ENCODE measurements at regions not wholly inside any gene's neighbourhood (a gene's known extent, or its start where the extent isn't known, plus 50 kb on each side); places are given as distances from the start of the nearest gene placed in this dataset.

- peak; percentile 93 for DNase-seq (ENCODE audit: low read depth)
Measured at GRCh38 chr1:185500001-185500626, 183.1 kb upstream of the IVNS1ABP start.

GRCh38 chr1:185498207-185498606 lies 181.2 kb upstream of the IVNS1ABP start:
- no peak for DNase-seq (ENCODE audit: low read depth)

- DNase-seq (ENCODE audit: low read depth), result no peak
Measured at GRCh38 chr1:185497177-185497576, 180.1 kb upstream of the IVNS1ABP start.

GRCh38 chr1:185495898-185496297 lies 178.9 kb upstream of the IVNS1ABP start:
- DNase-seq (ENCODE audit: low read depth), result no peak

GRCh38 chr1:185495007-185495406 lies 178.0 kb upstream of the IVNS1ABP start:
- no peak for DNase-seq (ENCODE audit: low read depth)

- DNase-seq (ENCODE audit: low read depth), result no peak
Measured at GRCh38 chr1:185492089-185492825, 175.2 kb upstream of the IVNS1ABP start.

- no peak for DNase-seq (ENCODE audit: low read depth)
Measured at GRCh38 chr1:185491604-185492003, 174.6 kb upstream of the IVNS1ABP start.

GRCh38 chr1:185490924-185491323 lies 173.9 kb upstream of the IVNS1ABP start:
- DNase-seq (ENCODE audit: low read depth), result no peak

GRCh38 chr1:185489406-185489805 lies 172.4 kb upstream of the IVNS1ABP start:
- DNase-seq (ENCODE audit: low read depth), result no peak

GRCh38 chr1:185488808-185489207 lies 171.8 kb upstream of the IVNS1ABP start:
- DNase-seq (ENCODE audit: low read depth), result no peak

GRCh38 chr1:185487936-185488335 lies 170.9 kb upstream of the IVNS1ABP start:
- no peak for DNase-seq (ENCODE audit: low read depth)

GRCh38 chr1:185487026-185487425 lies 170.0 kb upstream of the IVNS1ABP start:
- DNase-seq (ENCODE audit: low read depth), result no peak

- no peak for DNase-seq (ENCODE audit: low read depth)
Measured at GRCh38 chr1:185486346-185486745, 169.3 kb upstream of the IVNS1ABP start.

- peak; percentile 79 for DNase-seq (ENCODE audit: low read depth)
Measured at GRCh38 chr1:185483664-185484450, 166.8 kb upstream of the IVNS1ABP start.

GRCh38 chr1:185483217-185483616 lies 166.2 kb upstream of the IVNS1ABP start:
- DNase-seq (ENCODE audit: low read depth), result no peak

- no peak for DNase-seq (ENCODE audit: low read depth)
Measured at GRCh38 chr1:185480545-185480944, 163.5 kb upstream of the IVNS1ABP start.

- no peak for DNase-seq (ENCODE audit: low read depth)
Measured at GRCh38 chr1:185479796-185480195, 162.8 kb upstream of the IVNS1ABP start.

GRCh38 chr1:185478877-185479276 lies 161.8 kb upstream of the IVNS1ABP start:
- DNase-seq (ENCODE audit: low read depth), result no peak

GRCh38 chr1:185477638-185478580 lies 160.9 kb upstream of the IVNS1ABP start:
- DNase-seq (ENCODE audit: low read depth), result no peak

- DNase-seq (ENCODE audit: low read depth), result peak; percentile 46
Measured at GRCh38 chr1:185474440-185475149, 157.6 kb upstream of the IVNS1ABP start.

- DNase-seq (ENCODE audit: low read depth), result no peak
Measured at GRCh38 chr1:185473186-185473585, 156.1 kb upstream of the IVNS1ABP start.
